Mammary epithelial cell (primary cell): ENCODE measurements at regions not wholly inside any gene's neighbourhood (a gene's known extent, or its start where the extent isn't known, plus 50 kb on each side); places are given as distances from the start of the nearest gene placed in this dataset.

Experiments
- EZH2 ChIP-seq: IDR thresholded peaks from 2 replicates; pipeline ENCODE4 v1.6.1; 2012; ENCODE audit warnings: low read length, inconsistent platforms, borderline replicate concordance
- TF ChIP-seq, protein P1 (sequence below), 2 donors: IDR thresholded peaks in 1 of 2; conservative IDR thresholded peaks in 1 of 2; 2 replicates each; pipeline ENCODE4 v1.5.1; 2011 to 2012; ENCODE audit warnings: inconsistent platforms in 2 of 2, low read length in 2 of 2, mild to moderate bottlenecking in 2 of 2, control low read depth in 1 of 2, low read depth in 1 of 2; ENCODE audit not compliant: insufficient read depth in 1 of 2; ENCODE audit errors: extremely low read depth in 1 of 2

DNA sequence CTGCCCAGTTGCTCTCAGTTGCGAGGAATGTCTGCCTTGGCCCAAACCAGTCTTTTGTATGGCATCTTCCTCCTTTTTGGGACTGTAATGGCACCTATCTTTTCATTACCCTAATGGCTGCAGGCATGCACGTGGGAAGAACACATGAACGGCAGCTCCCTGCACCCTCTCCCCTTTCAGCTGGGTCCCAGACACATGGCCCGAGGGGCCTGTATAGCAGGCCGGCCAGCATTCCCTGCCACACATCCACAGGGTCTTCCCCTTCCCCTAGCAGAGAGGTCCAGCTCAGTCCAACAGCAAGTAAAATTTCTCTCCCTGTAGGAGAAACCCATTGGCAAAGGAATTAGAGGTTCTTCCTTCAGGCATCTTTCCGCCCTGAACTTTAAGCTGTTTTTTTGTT is 829.1 kb upstream of the AGA start:
- TF ChIP-seq, protein P1, sequence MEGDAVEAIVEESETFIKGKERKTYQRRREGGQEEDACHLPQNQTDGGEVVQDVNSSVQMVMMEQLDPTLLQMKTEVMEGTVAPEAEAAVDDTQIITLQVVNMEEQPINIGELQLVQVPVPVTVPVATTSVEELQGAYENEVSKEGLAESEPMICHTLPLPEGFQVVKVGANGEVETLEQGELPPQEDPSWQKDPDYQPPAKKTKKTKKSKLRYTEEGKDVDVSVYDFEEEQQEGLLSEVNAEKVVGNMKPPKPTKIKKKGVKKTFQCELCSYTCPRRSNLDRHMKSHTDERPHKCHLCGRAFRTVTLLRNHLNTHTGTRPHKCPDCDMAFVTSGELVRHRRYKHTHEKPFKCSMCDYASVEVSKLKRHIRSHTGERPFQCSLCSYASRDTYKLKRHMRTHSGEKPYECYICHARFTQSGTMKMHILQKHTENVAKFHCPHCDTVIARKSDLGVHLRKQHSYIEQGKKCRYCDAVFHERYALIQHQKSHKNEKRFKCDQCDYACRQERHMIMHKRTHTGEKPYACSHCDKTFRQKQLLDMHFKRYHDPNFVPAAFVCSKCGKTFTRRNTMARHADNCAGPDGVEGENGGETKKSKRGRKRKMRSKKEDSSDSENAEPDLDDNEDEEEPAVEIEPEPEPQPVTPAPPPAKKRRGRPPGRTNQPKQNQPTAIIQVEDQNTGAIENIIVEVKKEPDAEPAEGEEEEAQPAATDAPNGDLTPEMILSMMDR (conservative IDR thresholded peaks at IDR 0.05 in 1 of 2, IDR thresholded peaks at IDR 0.05 in 1 of 2; ENCODE audit: extremely low read depth in 1 of 2, insufficient read depth in 1 of 2, low read depth in 1 of 2, low read length in 2 of 2), result no peak
- TF ChIP-seq EZH2, result no peak
